ENCODE measurements at regions not wholly inside any gene's neighbourhood (a gene's known extent, or its start where the extent isn't known, plus 50 kb on each side); places are given as distances from the start of the nearest gene placed in this dataset.

DNA sequence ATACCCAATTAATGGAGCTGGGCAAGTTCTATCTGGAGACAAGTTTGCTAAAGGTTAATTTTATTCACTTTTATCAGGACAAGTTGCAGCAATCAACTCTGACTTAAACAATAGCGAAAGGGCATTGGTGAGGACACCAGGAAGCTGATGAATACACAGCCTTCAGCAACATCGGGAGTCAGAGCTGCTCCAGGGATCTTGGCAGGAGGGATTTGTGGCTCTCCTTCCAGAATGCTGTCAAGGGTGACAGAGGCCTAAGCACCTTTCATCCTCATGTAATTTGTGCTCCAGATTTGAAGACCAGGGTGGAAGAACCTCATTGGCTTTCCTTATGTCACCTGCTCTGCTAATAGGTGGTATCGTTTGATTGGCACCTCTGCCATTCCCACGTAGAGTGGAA, 485.6 kb downstream of the NPIPA7 start:
- Mint-ChIP-seq H3K9me3 (no peaks in the 10 kb centered on the region), H3K4me3 (no peak overlapping the region), H3K36me3 (ENCODE audit: low read depth) (no peaks in the 10 kb centered on the region), H3K4me1 (peaks cover 3% of the 10 kb centered on the region), H3K27me3 (peaks cover 1% of the 10 kb centered on the region), H3K27ac (no peak overlapping the region)
- POLR2A ChIA-PET, result no interaction called here
- CTCF ChIA-PET, result no interaction called here
- DNase-seq, result no peak

DNA sequence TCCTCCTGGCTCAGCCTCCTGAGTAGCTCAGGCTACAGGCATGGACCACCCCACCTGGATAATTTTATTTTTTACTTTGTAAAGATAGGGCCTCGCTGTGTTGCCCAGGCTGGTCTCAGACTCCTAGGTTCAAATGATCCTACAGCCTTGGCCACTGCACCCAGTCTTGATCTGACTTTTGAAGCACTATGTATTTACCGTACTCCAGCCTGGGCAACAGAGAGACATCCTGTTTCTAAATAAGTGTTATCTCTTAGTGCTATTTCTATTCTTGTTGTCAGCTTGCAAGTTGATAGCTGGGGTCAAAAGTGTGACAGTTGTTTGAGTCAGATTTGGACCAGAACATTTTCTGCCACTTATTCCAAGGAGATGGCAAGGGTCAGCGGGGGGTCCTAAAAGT, 486.4 kb downstream of the NPIPA7 start:
- no peaks in the 10 kb centered on the region for H3K36me3 Mint-ChIP-seq (ENCODE audit: low read depth)
- CTCF ChIA-PET, result no interaction called here
- no peak overlapping the region for H3K27ac Mint-ChIP-seq
- H3K9me3 Mint-ChIP-seq, result no peaks in the 10 kb centered on the region
- POLR2A ChIA-PET, result no interaction called here
- no peak overlapping the region for H3K4me3 Mint-ChIP-seq
- peaks cover 1% of the 10 kb centered on the region for H3K27me3 Mint-ChIP-seq
- no peak for DNase-seq
- peaks cover 3% of the 10 kb centered on the region for H3K4me1 Mint-ChIP-seq

DNA sequence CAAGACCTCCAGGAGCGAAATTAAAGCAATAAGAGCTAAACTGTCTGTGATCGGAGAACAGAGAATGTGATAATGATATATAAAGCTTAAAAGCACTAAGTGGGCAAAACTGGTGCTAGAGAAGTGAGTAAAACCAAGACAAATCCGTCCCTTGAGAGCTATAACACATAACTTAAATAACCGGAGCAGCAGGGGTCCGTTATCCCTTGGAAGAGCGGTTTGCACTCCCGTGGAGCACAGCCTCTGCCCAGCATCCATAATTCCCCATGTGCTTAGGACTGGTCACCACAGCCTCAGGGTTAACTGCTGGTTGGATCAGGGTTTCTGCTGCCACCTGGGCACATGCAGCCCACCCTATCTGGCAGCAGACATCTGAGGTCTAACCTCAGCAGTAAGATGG, 489.0 kb downstream of the NPIPA7 start:
- H3K4me1 Mint-ChIP-seq, result no peaks in the 10 kb centered on the region
- no peaks in the 10 kb centered on the region for H3K9me3 Mint-ChIP-seq
- no peak overlapping the region for H3K4me3 Mint-ChIP-seq
- DNase-seq, result no peak
- ChIA-PET POLR2A (no interaction called here), CTCF (no interaction called here)
- no peaks in the 10 kb centered on the region for H3K36me3 Mint-ChIP-seq (ENCODE audit: low read depth)
- H3K27me3 Mint-ChIP-seq, result peaks cover 1% of the 10 kb centered on the region
- no peak overlapping the region for H3K27ac Mint-ChIP-seq

DNA sequence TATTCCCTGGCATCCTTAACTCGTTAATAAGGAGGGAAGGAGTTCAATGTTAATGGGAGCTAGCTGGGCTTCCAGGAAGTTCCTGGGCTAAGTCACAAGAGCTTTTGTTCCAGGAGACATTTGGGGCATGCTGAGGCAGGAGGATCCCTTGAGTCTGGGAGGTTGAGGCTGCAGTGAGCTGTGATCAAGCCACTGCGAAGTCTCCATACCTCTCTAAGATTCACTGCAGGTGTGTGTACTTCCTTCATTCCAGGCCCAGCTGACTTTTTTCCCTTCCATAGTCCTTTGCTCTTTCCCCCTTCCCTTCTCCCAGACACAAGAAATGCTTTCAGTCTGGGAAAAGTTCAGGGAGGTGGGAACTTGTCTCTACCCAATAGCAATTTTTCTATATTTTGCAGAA, 489.8 kb downstream of the NPIPA7 start:
- H3K4me3 Mint-ChIP-seq, result no peak overlapping the region
- POLR2A ChIA-PET, result no interaction called here
- H3K27ac Mint-ChIP-seq, result no peak overlapping the region
- DNase-seq, result no peak
- H3K27me3 Mint-ChIP-seq, result peaks cover 1% of the 10 kb centered on the region
- CTCF ChIA-PET, result interaction anchor here (0.6 kb wide), 1 partner anchor 104 kb away, joined by 3 read pairs; no protein-coding TSS in a partner anchor
- H3K36me3 Mint-ChIP-seq (ENCODE audit: low read depth), result no peaks in the 10 kb centered on the region
- no peaks in the 10 kb centered on the region for H3K9me3 Mint-ChIP-seq
- no peaks in the 10 kb centered on the region for H3K4me1 Mint-ChIP-seq

DNA sequence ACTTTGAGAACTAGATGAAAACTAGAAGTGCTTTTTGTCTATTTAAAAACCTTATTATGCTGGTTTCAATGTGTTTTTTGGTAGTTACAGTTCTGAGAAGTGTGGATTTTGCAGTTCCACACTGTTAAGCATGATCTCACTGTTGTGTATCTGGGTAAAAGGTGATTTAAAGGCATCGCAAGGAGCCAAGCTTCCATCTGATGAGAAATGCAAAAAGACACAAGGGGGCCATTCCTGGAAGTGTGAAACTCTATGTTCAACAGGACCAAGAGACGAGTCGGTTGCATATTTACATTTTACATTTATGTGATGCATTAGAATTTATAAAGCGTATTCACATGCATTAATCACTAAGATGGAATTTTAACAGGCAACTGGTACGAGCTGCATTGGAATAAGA, 490.8 kb downstream of the NPIPA7 start:
- no peak overlapping the region for H3K4me3 Mint-ChIP-seq
- DNase-seq, result no peak
- H3K36me3 Mint-ChIP-seq (ENCODE audit: low read depth), result no peaks in the 10 kb centered on the region
- no peaks in the 10 kb centered on the region for H3K9me3 Mint-ChIP-seq
- ChIA-PET CTCF (no interaction called here), POLR2A (no interaction called here)
- peaks cover 1% of the 10 kb centered on the region for H3K27me3 Mint-ChIP-seq
- H3K27ac Mint-ChIP-seq, result no peak overlapping the region
- H3K4me1 Mint-ChIP-seq, result no peaks in the 10 kb centered on the region

DNA sequence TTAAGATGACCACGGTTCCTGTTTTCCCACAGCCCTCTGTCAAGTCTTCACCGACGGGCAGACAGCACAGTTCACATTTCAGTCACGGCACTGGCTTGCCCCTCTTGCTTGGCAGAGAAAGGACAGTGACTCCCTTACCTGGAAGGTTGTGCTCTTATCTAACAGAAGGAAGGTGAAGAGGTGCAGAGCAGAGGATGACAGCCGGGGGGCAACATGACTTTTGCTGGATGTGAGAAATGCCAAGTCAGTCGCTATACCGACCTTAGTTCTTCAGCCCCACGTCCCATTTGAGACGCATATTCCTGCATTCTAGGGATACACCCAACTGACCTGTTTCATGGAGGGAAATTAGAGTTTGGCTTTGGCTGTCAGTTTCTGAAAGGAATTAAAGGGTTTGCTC, 492.3 kb downstream of the NPIPA7 start:
- POLR2A ChIA-PET, result no interaction called here
- no peak overlapping the region for H3K27ac Mint-ChIP-seq

DNA sequence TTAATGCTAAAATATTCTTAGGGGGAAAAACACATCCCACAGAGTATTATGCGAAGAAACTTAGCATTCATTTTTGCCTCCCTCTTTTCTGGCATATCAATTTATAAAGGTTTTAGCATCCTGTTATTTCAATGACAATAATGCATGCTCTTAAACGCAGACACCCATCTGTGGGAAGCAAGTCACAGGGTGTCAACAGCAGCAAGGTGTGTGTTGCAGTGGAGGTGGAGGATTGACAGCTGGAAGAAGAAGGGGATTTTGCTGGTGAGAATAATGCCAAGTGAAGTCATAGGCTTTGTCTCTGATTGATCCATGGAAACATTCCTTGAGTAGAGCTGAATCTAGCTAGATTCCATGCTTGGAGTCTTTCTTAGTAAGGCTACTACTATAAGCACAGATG, 498.1 kb downstream of the NPIPA7 start:
- H3K4me1 Mint-ChIP-seq, result no peaks in the 10 kb centered on the region
- no peaks in the 10 kb centered on the region for H3K36me3 Mint-ChIP-seq (ENCODE audit: low read depth)
- H3K27me3 Mint-ChIP-seq, result peaks cover 3% of the 10 kb centered on the region
- POLR2A ChIA-PET, result no interaction called here
- CTCF ChIA-PET, result no interaction called here
- H3K27ac Mint-ChIP-seq, result no peak overlapping the region
- DNase-seq, result no peak
- H3K4me3 Mint-ChIP-seq, result no peak overlapping the region
- no peaks in the 10 kb centered on the region for H3K9me3 Mint-ChIP-seq

More for the DNA sequence above, 492.3 kb downstream of the NPIPA7 start:
- no peaks in the 10 kb centered on the region for H3K9me3 Mint-ChIP-seq
- CTCF ChIA-PET, result no interaction called here
- H3K4me1 Mint-ChIP-seq, result no peaks in the 10 kb centered on the region
- no peak for DNase-seq
- peaks cover 3% of the 10 kb centered on the region for H3K27me3 Mint-ChIP-seq
- no peaks in the 10 kb centered on the region for H3K36me3 Mint-ChIP-seq (ENCODE audit: low read depth)
- H3K4me3 Mint-ChIP-seq, result no peak overlapping the region

DNA sequence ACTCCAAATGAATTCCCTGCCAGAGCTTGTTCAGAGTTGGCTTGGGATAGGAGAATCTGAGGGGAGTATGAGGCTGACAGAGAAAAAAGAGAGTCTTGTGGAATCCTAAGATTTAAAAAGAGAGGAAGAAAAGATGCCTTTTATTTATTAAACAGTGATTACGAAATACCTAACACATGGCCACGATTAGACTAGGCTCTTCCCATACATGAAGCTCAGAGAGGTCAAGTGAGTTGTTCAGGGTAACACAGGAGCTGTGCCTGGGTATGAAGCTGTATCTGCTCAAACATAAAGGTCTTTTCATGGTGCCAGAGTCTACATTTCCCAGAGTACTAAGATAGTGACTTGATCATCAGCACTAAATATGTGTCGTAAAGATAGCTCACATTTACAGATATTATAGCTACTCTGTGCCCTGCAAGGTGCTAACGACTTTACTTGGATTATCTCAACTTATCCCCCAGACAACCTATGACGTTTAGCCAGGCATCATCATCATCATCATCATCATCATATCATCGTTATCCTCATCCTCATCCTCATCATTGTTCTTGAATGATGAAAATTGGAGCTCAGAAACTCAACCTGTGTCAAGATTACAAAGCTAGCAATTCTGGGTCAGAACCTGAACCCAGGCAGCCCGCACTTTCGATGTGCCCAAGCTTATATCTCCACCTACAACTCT, 500.8 kb downstream of the NPIPA7 start:
- DNase-seq, result no peak
- ChIA-PET POLR2A (no interaction called here), CTCF (interaction anchor here (0.6 to 0.7 kb wide), 2 partner anchors 10 to 63 kb away, joined by 3 read pairs; no protein-coding TSS in a partner anchor)
- Mint-ChIP-seq H3K27ac (no peak overlapping the region), H3K27me3 (peaks cover 3% of the 10 kb centered on the region), H3K36me3 (ENCODE audit: low read depth) (no peaks in the 10 kb centered on the region), H3K4me3 (no peak overlapping the region), H3K4me1 (no peaks in the 10 kb centered on the region), H3K9me3 (no peaks in the 10 kb centered on the region)

DNA sequence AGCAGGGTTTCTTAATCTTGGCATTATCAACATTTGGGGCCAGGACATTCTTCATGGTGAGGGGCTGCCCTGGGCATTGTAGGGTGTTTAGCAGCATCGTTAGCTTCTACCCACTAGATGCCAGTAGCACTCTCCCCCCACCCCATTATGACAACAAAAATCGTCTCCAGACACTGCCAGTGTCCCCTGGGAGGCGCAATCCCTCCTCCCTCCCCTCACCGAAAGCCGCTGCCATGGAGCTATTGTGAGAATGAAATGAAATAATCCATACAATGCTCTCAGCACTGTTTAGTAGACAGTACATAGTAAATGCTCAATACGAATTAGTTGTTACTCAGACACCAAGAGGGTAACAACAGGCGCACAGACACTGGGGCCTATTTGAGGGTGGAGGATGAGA, 502.9 kb downstream of the NPIPA7 start:
- H3K4me1 Mint-ChIP-seq, result no peaks in the 10 kb centered on the region
- H3K4me3 Mint-ChIP-seq, result no peak overlapping the region
- POLR2A ChIA-PET, result no interaction called here
- CTCF ChIA-PET, result no interaction called here
- no peaks in the 10 kb centered on the region for H3K9me3 Mint-ChIP-seq
- H3K36me3 Mint-ChIP-seq (ENCODE audit: low read depth), result no peaks in the 10 kb centered on the region
- no peak for DNase-seq
- no peak overlapping the region for H3K27ac Mint-ChIP-seq
- no peaks in the 10 kb centered on the region for H3K27me3 Mint-ChIP-seq

DNA sequence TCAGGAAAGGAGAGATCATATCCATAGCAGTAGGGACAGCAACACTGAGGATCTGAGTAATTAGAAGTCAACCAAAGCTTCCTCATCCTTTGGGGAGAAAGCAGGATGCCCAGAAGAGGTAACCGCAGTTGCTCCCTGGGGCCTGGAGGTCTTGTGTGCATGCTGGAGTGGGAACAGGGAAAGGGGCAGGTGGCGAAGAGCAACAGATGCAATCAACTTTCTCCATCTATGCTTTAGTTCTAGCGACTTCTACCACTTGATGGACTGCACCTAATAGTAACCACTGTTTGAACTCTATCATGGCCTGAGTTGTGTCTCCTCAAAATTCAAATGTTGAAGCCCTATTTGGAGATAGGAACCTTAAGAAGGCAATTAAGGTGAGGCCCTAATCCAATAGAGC, 503.8 kb downstream of the NPIPA7 start:
- no peaks in the 10 kb centered on the region for H3K9me3 Mint-ChIP-seq
- ChIA-PET CTCF (no interaction called here), POLR2A (no interaction called here)
- no peak overlapping the region for H3K27ac Mint-ChIP-seq
- no peaks in the 10 kb centered on the region for H3K36me3 Mint-ChIP-seq (ENCODE audit: low read depth)
- no peaks in the 10 kb centered on the region for H3K27me3 Mint-ChIP-seq
- no peak for DNase-seq
- no peaks in the 10 kb centered on the region for H3K4me1 Mint-ChIP-seq
- H3K4me3 Mint-ChIP-seq, result no peak overlapping the region

DNA sequence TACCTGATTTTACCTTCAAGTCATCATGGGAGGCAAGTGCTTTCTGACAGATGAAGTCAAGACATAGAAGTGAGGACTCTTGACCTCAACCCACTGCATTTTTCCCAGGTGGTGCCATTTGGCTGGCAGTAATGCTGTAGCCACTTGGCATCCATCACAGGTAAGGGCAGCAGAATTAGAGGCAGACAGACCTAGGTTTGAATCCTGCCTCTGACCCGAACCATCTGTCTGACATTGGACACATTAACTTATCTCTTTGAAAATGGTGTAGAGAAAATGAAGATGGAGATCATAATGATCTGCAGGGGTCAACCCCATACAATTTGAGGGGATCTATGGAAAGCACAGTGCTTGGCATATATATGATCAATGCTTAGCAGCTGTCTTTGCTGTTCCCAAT, 505.5 kb downstream of the NPIPA7 start:
- ChIA-PET CTCF (no interaction called here), POLR2A (no interaction called here)
- H3K4me3 Mint-ChIP-seq, result no peak overlapping the region
- no peaks in the 10 kb centered on the region for H3K27me3 Mint-ChIP-seq
- no peaks in the 10 kb centered on the region for H3K36me3 Mint-ChIP-seq (ENCODE audit: low read depth)
- no peaks in the 10 kb centered on the region for H3K4me1 Mint-ChIP-seq
- no peak overlapping the region for H3K27ac Mint-ChIP-seq
- no peaks in the 10 kb centered on the region for H3K9me3 Mint-ChIP-seq
- DNase-seq, result no peak

DNA sequence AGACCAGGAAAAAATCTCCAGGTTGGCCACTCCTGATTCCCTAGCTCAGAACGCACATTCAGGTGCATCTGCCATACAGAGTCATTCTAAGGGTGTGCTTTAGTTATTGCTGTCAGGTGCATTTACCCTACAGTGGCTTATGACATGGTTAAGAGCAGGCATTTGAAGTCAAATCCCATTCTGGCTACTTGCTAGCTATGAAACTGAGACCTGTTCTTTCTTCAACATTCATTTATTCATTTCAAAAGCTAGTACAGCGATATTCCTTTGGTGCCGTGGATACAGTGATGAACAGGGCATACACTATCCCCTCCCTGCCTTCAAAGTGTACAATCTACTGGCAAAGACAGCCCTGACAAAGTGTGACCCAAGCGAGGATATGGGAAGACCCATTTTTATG, 508.3 kb downstream of the NPIPA7 start:
- ChIA-PET POLR2A (no interaction called here), CTCF (no interaction called here)
- no peaks in the 10 kb centered on the region for H3K9me3 Mint-ChIP-seq
- no peak overlapping the region for H3K27ac Mint-ChIP-seq
- H3K4me1 Mint-ChIP-seq, result no peaks in the 10 kb centered on the region
- no peak overlapping the region for H3K4me3 Mint-ChIP-seq
- no peak for DNase-seq
- no peaks in the 10 kb centered on the region for H3K27me3 Mint-ChIP-seq
- no peaks in the 10 kb centered on the region for H3K36me3 Mint-ChIP-seq (ENCODE audit: low read depth)

DNA sequence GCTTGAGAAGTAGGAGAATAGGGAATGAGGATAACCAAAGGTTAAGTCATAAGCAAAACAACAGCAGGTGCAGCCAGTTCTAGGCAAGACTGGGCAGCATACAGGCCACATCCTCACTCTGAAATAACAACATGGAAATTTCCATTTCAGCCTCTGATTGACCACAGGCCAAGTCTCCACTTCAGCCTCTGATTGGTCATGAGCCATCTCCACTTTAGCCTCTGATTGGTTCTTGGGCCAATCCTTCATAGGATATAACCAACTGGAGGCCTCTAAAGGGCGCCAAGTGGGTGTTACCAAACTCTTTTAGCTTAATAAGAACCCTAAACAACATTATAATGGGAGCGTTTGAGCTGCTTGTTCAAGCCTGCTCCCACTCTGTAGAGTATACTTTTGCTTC, 512.0 kb downstream of the NPIPA7 start:
- ChIA-PET POLR2A (no interaction called here), CTCF (no interaction called here)
- DNase-seq, result no peak
- Mint-ChIP-seq H3K27me3 (no peaks in the 10 kb centered on the region), H3K27ac (no peak overlapping the region), H3K36me3 (ENCODE audit: low read depth) (no peaks in the 10 kb centered on the region), H3K9me3 (no peaks in the 10 kb centered on the region), H3K4me3 (no peak overlapping the region), H3K4me1 (no peaks in the 10 kb centered on the region)

DNA sequence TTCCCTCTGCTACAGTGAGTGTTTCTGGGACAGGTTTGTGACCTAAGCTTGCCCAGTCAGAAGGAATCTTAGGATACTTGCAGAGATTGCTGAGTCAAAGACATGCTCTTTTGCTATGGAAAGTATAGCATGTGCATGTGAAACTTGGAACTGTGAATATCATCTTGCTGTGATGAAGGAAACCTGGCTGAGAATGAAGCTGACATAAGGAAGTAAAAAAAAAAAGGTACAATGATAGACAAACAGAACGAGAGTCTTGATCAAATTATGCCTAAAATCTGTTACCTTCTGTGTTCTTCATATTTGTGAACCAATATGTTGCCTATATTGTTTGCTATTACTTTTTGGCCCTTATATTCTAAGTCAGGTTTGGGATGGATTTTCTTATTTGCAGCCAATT, 525.7 kb downstream of the NPIPA7 start:
- no peak for DNase-seq
- Mint-ChIP-seq H3K36me3 (ENCODE audit: low read depth) (no peaks in the 10 kb centered on the region), H3K9me3 (peaks cover 10% of the 10 kb centered on the region), H3K27ac (no peak overlapping the region), H3K27me3 (peaks cover 2% of the 10 kb centered on the region), H3K4me3 (no peak overlapping the region), H3K4me1 (no peaks in the 10 kb centered on the region)
- CTCF ChIA-PET, result no interaction called here
- POLR2A ChIA-PET, result no interaction called here
